ENCODE measurements at regions not wholly inside any gene's neighbourhood (a gene's known extent, or its start where the extent isn't known, plus 50 kb on each side); places are given as distances from the start of the nearest gene placed in this dataset.

GRCh38 chr13:21942061-21942460 lies 271.2 kb downstream of the FGF9 start:
- peaks cover 0 to 9% (median 0%) of the 10 kb centered on the region in 3 donors for H3K9me3 ChIP-seq (ENCODE audit: control insufficient read depth in 3 of 3, low read length in 3 of 3)
- peaks cover 0 to 2% (median 0%) of the 10 kb centered on the region in 3 donors for H3K4me1 ChIP-seq (ENCODE audit: control insufficient read depth in 3 of 3, insufficient read depth in 3 of 3, low read length in 3 of 3)
- H3K36me3 ChIP-seq (ENCODE audit: control insufficient read depth in 3 of 3, insufficient read depth in 3 of 3, low read length in 3 of 3): no peaks in the 10 kb centered on the region
- no peak overlapping the region for H3K9ac ChIP-seq (ENCODE audit: low read depth in 1 of 3, low read length in 3 of 3)
- no peak overlapping the region for H3K4me3 ChIP-seq (ENCODE audit: low read length in 3 of 3)
- no peak overlapping the region for H3K27ac ChIP-seq (ENCODE audit: low read depth, low read length)
- peaks cover 0 to 5% (median 0%) of the 10 kb centered on the region in 3 donors for H3K27me3 ChIP-seq (ENCODE audit: control insufficient read depth in 3 of 3, insufficient read depth in 3 of 3, low read length in 3 of 3)

DNA sequence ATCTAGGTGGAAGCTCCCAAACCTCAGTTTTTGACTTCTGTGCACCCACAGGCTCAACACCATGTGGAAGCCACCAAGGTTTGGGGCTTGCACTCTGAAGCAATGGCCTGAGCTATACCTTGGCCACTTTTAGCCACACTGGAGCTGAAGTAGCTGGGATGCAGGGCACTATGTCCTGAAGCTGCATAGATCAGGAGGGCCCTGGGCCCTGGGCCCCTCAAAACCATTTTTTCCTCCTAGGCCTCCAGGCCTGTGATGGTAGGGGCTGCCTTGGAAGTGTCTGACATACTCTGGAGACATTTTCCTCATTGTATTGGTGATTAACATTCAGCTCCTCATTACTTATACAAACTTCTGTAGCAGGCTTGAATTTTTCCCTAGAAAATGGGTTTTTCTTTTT lies 273.7 kb downstream of the FGF9 start:
- Histone ChIP-seq H3K4me1 (ENCODE audit: control insufficient read depth in 3 of 3, insufficient read depth in 3 of 3, low read length in 3 of 3) (no peaks in the 10 kb centered on the region), H3K27me3 (ENCODE audit: control insufficient read depth in 3 of 3, insufficient read depth in 3 of 3, low read length in 3 of 3) (no peaks in the 10 kb centered on the region), H3K36me3 (ENCODE audit: control insufficient read depth in 3 of 3, insufficient read depth in 3 of 3, low read length in 3 of 3) (no peaks in the 10 kb centered on the region), H3K27ac (ENCODE audit: low read depth, low read length) (no peak overlapping the region), H3K4me3 (ENCODE audit: low read length in 3 of 3) (no peak overlapping the region), H3K9ac (ENCODE audit: low read depth in 1 of 3, low read length in 3 of 3) (no peak overlapping the region), H3K9me3 (ENCODE audit: control insufficient read depth in 3 of 3, low read length in 3 of 3) (peaks cover 0 to 9% (median 0%) of the 10 kb centered on the region in 3 donors)

DNA sequence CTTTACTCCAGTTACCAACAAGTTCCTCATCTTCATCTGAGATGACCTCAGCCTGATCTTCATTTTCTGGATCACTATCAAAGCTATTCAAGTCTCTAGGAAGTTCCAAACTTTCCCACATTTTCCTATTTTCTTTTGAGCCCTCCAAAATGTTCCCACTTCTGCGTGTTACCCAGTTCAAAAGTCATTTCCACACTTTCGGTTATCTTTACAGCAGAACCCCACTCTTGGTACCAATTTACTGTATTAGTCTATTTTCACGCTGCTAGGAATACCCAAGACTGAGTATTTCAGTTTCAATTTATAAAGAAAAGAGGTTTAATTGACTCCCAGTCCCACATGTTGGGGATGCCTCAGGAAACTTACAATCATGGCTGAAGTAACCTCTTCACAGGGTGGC lies 274.3 kb downstream of the FGF9 start:
- peaks cover 0 to 9% (median 0%) of the 10 kb centered on the region in 3 donors for H3K9me3 ChIP-seq (ENCODE audit: control insufficient read depth in 3 of 3, low read length in 3 of 3)
- H3K9ac ChIP-seq (ENCODE audit: low read depth in 1 of 3, low read length in 3 of 3): no peak overlapping the region

DNA sequence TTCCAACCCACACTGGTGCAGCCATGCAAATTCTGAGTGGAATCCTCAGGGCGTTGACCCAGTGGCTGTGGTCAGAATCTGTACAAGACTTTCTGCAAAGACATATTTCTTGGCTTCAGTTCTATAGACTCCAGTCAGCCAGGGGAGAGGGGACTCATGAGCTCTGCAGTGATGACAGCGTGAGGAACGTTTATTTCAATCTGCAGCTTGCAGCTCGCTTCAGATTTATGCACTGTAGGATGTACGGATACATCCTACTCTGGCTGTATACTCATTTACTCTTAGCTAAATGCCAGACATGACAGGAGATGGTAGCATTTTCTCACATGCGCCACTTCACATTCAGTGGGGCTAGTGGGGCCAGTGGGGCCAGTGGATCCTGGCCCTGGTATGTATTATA lies 276.1 kb downstream of the FGF9 start:
- Histone ChIP-seq H3K36me3 (ENCODE audit: control insufficient read depth in 3 of 3, insufficient read depth in 3 of 3, low read length in 3 of 3) (no peaks in the 10 kb centered on the region), H3K27me3 (ENCODE audit: control insufficient read depth in 3 of 3, insufficient read depth in 3 of 3, low read length in 3 of 3) (no peaks in the 10 kb centered on the region), H3K4me3 (ENCODE audit: low read length in 3 of 3) (no peak overlapping the region), H3K4me1 (ENCODE audit: control insufficient read depth in 3 of 3, insufficient read depth in 3 of 3, low read length in 3 of 3) (no peaks in the 10 kb centered on the region), H3K9me3 (ENCODE audit: control insufficient read depth in 3 of 3, low read length in 3 of 3) (peaks cover 0 to 9% (median 0%) of the 10 kb centered on the region in 3 donors), H3K27ac (ENCODE audit: low read depth, low read length) (no peak overlapping the region), H3K9ac (ENCODE audit: low read depth in 1 of 3, low read length in 3 of 3) (no peak overlapping the region)

More for the DNA sequence above, 274.3 kb downstream of the FGF9 start:
- Histone ChIP-seq H3K27me3 (ENCODE audit: control insufficient read depth in 3 of 3, insufficient read depth in 3 of 3, low read length in 3 of 3) (no peaks in the 10 kb centered on the region), H3K27ac (ENCODE audit: low read depth, low read length) (no peak overlapping the region), H3K36me3 (ENCODE audit: control insufficient read depth in 3 of 3, insufficient read depth in 3 of 3, low read length in 3 of 3) (no peaks in the 10 kb centered on the region), H3K4me3 (ENCODE audit: low read length in 3 of 3) (no peak overlapping the region), H3K4me1 (ENCODE audit: control insufficient read depth in 3 of 3, insufficient read depth in 3 of 3, low read length in 3 of 3) (no peaks in the 10 kb centered on the region)

DNA sequence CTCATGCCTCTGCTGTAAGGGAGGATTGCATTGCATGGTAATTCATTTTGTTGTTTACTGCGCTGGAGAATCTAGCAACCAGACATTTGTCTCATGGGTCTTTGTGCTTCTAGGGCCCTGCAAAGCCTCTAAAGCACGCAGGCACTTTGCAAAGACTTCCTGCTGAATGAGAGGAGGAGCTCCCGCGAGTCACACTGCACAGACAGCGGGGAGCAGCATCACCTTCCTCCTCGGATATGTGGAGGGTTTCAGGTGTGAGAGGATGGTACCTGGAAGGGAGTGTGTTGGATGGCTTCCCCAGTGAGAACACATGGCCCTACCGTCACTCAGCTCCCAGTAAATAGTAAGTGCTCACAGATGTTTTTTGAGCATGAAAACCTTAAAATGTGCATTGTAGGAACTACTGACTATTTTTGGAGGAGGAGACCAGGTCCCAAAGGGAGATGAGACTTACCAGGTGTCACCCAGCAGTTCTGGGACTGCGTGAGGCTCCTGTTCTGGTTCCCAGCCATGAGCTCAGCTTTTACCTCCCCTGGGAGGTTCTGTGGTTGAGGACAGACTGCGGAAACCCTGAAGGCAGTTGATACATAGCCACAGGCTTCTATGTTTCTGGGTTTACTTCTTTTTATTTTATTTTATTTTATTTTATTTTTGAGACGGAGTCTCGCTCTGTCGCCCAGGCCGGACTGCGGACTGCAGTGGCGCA lies 278.0 kb downstream of the FGF9 start:
- H3K27me3 ChIP-seq (ENCODE audit: control insufficient read depth in 3 of 3, insufficient read depth in 3 of 3, low read length in 3 of 3): no peaks in the 10 kb centered on the region
- no peaks in the 10 kb centered on the region for H3K4me1 ChIP-seq (ENCODE audit: control insufficient read depth in 3 of 3, insufficient read depth in 3 of 3, low read length in 3 of 3)
- H3K9ac ChIP-seq (ENCODE audit: low read depth in 1 of 3, low read length in 3 of 3): no peak overlapping the region
- peaks cover 0 to 9% (median 0%) of the 10 kb centered on the region in 3 donors for H3K9me3 ChIP-seq (ENCODE audit: control insufficient read depth in 3 of 3, low read length in 3 of 3)
- H3K27ac ChIP-seq (ENCODE audit: low read depth, low read length): no peak overlapping the region
- H3K36me3 ChIP-seq (ENCODE audit: control insufficient read depth in 3 of 3, insufficient read depth in 3 of 3, low read length in 3 of 3): no peaks in the 10 kb centered on the region
- no peak overlapping the region for H3K4me3 ChIP-seq (ENCODE audit: low read length in 3 of 3)

DNA sequence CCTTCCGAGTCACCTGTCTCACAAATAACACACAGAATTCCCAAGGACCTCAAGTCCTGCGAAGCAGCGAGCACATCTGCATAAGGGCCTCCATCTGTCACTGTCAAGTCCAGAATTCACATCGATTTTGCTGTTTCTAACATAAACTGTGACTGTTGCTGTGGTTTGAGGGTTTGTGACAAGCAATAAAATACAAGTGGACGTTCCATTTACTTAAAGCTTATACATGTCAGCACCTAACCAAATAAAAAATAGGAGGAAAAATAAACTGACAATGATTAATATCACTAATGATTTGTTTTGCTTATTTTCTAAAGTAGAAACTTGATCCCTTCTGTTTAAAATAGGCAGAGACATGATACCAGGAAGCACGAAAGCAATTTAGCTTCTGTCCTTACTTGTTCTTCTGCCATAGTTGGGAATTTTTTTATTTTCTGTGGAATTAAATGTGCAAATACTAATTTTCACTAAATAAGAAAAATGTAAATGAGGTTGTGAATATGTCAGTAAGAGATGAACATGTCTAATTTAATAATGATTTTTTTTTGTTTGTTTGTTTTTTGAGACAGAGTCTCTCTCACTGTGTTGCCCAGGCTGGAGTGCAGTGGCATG lies 279.1 kb downstream of the FGF9 start:
- Histone ChIP-seq H3K9me3 (ENCODE audit: control insufficient read depth in 3 of 3, low read length in 3 of 3) (peaks cover 0 to 6% (median 0%) of the 10 kb centered on the region in 3 donors), H3K4me1 (ENCODE audit: control insufficient read depth in 3 of 3, insufficient read depth in 3 of 3, low read length in 3 of 3) (no peaks in the 10 kb centered on the region), H3K27me3 (ENCODE audit: control insufficient read depth in 3 of 3, insufficient read depth in 3 of 3, low read length in 3 of 3) (no peaks in the 10 kb centered on the region), H3K36me3 (ENCODE audit: control insufficient read depth in 3 of 3, insufficient read depth in 3 of 3, low read length in 3 of 3) (no peaks in the 10 kb centered on the region), H3K27ac (ENCODE audit: low read depth, low read length) (no peak overlapping the region), H3K4me3 (ENCODE audit: low read length in 3 of 3) (no peak overlapping the region), H3K9ac (ENCODE audit: low read depth in 1 of 3, low read length in 3 of 3) (no peak overlapping the region)

GRCh38 chr13:21956666-21957065 lies 285.8 kb downstream of the FGF9 start:
- no peak overlapping the region for H3K27ac ChIP-seq (ENCODE audit: low read depth, low read length)
- H3K9me3 ChIP-seq (ENCODE audit: control insufficient read depth in 3 of 3, low read length in 3 of 3): no peaks in the 10 kb centered on the region
- H3K27me3 ChIP-seq (ENCODE audit: control insufficient read depth in 3 of 3, insufficient read depth in 3 of 3, low read length in 3 of 3): no peaks in the 10 kb centered on the region
- no peaks in the 10 kb centered on the region for H3K36me3 ChIP-seq (ENCODE audit: control insufficient read depth in 3 of 3, insufficient read depth in 3 of 3, low read length in 3 of 3)
- H3K9ac ChIP-seq (ENCODE audit: low read depth in 1 of 3, low read length in 3 of 3): no peak overlapping the region
- H3K4me3 ChIP-seq (ENCODE audit: low read length in 3 of 3): no peak overlapping the region
- no peaks in the 10 kb centered on the region for H3K4me1 ChIP-seq (ENCODE audit: control insufficient read depth in 3 of 3, insufficient read depth in 3 of 3, low read length in 3 of 3)

GRCh38 chr13:21957833-21958232 lies 287.0 kb downstream of the FGF9 start:
- H3K4me1 ChIP-seq (ENCODE audit: control insufficient read depth in 3 of 3, insufficient read depth in 3 of 3, low read length in 3 of 3): no peaks in the 10 kb centered on the region
- no peaks in the 10 kb centered on the region for H3K36me3 ChIP-seq (ENCODE audit: control insufficient read depth in 3 of 3, insufficient read depth in 3 of 3, low read length in 3 of 3)
- peaks cover 0 to 2% (median 0%) of the 10 kb centered on the region in 3 donors for H3K9me3 ChIP-seq (ENCODE audit: control insufficient read depth in 3 of 3, low read length in 3 of 3)
- H3K27me3 ChIP-seq (ENCODE audit: control insufficient read depth in 3 of 3, insufficient read depth in 3 of 3, low read length in 3 of 3): no peaks in the 10 kb centered on the region
- H3K27ac ChIP-seq (ENCODE audit: low read depth, low read length): no peak overlapping the region
- H3K4me3 ChIP-seq (ENCODE audit: low read length in 3 of 3): no peak overlapping the region
- no peak overlapping the region for H3K9ac ChIP-seq (ENCODE audit: low read depth in 1 of 3, low read length in 3 of 3)

- Histone ChIP-seq H3K9me3 (ENCODE audit: control insufficient read depth in 3 of 3, low read length in 3 of 3) (peaks cover 0 to 2% (median 0%) of the 10 kb centered on the region in 3 donors), H3K27me3 (ENCODE audit: control insufficient read depth in 3 of 3, insufficient read depth in 3 of 3, low read length in 3 of 3) (no peaks in the 10 kb centered on the region), H3K27ac (ENCODE audit: low read depth, low read length) (no peak overlapping the region), H3K4me3 (ENCODE audit: low read length in 3 of 3) (no peak overlapping the region), H3K9ac (ENCODE audit: low read depth in 1 of 3, low read length in 3 of 3) (no peak overlapping the region), H3K4me1 (ENCODE audit: control insufficient read depth in 3 of 3, insufficient read depth in 3 of 3, low read length in 3 of 3) (no peaks in the 10 kb centered on the region), H3K36me3 (ENCODE audit: control insufficient read depth in 3 of 3, insufficient read depth in 3 of 3, low read length in 3 of 3) (no peaks in the 10 kb centered on the region)
These were observed 289.2 kb downstream of the FGF9 start for GRCh38 chr13:21960108-21960507.

- Histone ChIP-seq H3K4me1 (ENCODE audit: control insufficient read depth in 3 of 3, insufficient read depth in 3 of 3, low read length in 3 of 3) (no peaks in the 10 kb centered on the region), H3K9ac (ENCODE audit: low read depth in 1 of 3, low read length in 3 of 3) (no peak overlapping the region), H3K27ac (ENCODE audit: low read depth, low read length) (no peak overlapping the region), H3K36me3 (ENCODE audit: control insufficient read depth in 3 of 3, insufficient read depth in 3 of 3, low read length in 3 of 3) (no peaks in the 10 kb centered on the region), H3K27me3 (ENCODE audit: control insufficient read depth in 3 of 3, insufficient read depth in 3 of 3, low read length in 3 of 3) (peaks cover 0 to 3% (median 0%) of the 10 kb centered on the region in 3 donors), H3K4me3 (ENCODE audit: low read length in 3 of 3) (no peak overlapping the region), H3K9me3 (ENCODE audit: control insufficient read depth in 3 of 3, low read length in 3 of 3) (peaks cover 0 to 2% (median 0%) of the 10 kb centered on the region in 3 donors)
These were observed 293.8 kb downstream of the FGF9 start for GRCh38 chr13:21964686-21965085.

Measured in skeletal muscle tissue (tissue), 3 donors.